Lung (tissue), 11 donors: ENCODE measurements at regions not wholly inside any gene's neighbourhood (a gene's known extent, or its start where the extent isn't known, plus 50 kb on each side); places are given as distances from the start of the nearest gene placed in this dataset.
A peak's percentile ranks its signal among the peaks of the same experiment; 100 is the strongest.

Source experiments
- ATAC-seq: fragments of 200-7000 bp; cut with Tn5 transposase; one replicate; pipeline ENCODE4 v1.9.1; 2020; ENCODE audit warnings: moderate number of reproducible peaks; ENCODE audit not compliant: insufficient read depth, low FRiP score
- DNase-seq, 3 donors: peaks; one replicate each; pipeline ENCODE4 v3.0.0-alpha.2; 2013 to 2017
- H3K27ac ChIP-seq, 2 donors: one replicate each; pipeline ENCODE4 v1.5.1; 2013; ENCODE audit warnings: mild to moderate bottlenecking in 2 of 2, moderate library complexity in 2 of 2, control low read depth in 1 of 2, inconsistent platforms in 1 of 2, low read depth in 1 of 2, low read length in 1 of 2
- H3K27me3 ChIP-seq, 3 donors: one replicate each; pipeline ENCODE4 v1.5.1; 2013; ENCODE audit warnings: low read length in 2 of 3; ENCODE audit not compliant: control insufficient read depth in 3 of 3, insufficient read depth in 3 of 3
- H3K36me3 ChIP-seq, 4 donors: one replicate each; pipeline ENCODE4 v1.5.1; 2013; ENCODE audit warnings: low read length in 4 of 4, mild to moderate bottlenecking in 1 of 4, moderate library complexity in 1 of 4; ENCODE audit not compliant: control insufficient read depth in 4 of 4, insufficient read depth in 4 of 4
- H3K4me1 ChIP-seq, 5 donors: one replicate each; pipeline ENCODE4 v1.5.1; 2013; ENCODE audit warnings: low read length in 5 of 5, mild to moderate bottlenecking in 2 of 5, moderate library complexity in 1 of 5; ENCODE audit not compliant: control insufficient read depth in 5 of 5, insufficient read depth in 5 of 5
- H3K4me3 ChIP-seq: one replicate; pipeline ENCODE4 v1.5.1; 2013; ENCODE audit warnings: mild to moderate bottlenecking, control low read depth, moderate library complexity
- H3K9ac ChIP-seq, 2 donors: one replicate each; pipeline ENCODE4 v1.5.1; 2013; ENCODE audit warnings: low read length in 2 of 2, control low read depth in 1 of 2; ENCODE audit not compliant: insufficient read depth in 1 of 2
- H3K9me3 ChIP-seq, 4 donors: one replicate each; pipeline ENCODE4 v1.5.1; 2013; ENCODE audit warnings: low read length in 3 of 4, mild to moderate bottlenecking in 1 of 4, moderate library complexity in 1 of 4; ENCODE audit not compliant: control insufficient read depth in 4 of 4, insufficient read depth in 3 of 4
- WGBS, 2 donors: extraction: QIAGEN DNeasy Blood & Tissue Kit; methylation state at CpG; one replicate each; pipeline ENCODE4 v1.1.7; 2013; 5-methylcytosine and 5-hydroxymethylcytosine counted together
- TF ChIP-seq, protein P1 (sequence below): IDR thresholded peaks from 2 replicates; pipeline ENCODE4 v1.5.1; 2012; ENCODE audit warnings: mild to moderate bottlenecking; ENCODE audit errors: control extremely low read depth, extremely low read depth
- donor health status: control.
- donor health status: control.
- donor health status: Bipolar disorder and iron deficiency.
- donor health status: healthy.
- donor health status: DM: yes; HTN: yes; CAD: no.

- Histone ChIP-seq H3K27me3 (peaks cover 0 to 3% (median 0%) of the 10 kb centered on the region in 3 donors), H3K9ac (no peak overlapping the region), H3K4me3 (no peak overlapping the region), H3K27ac (no peak overlapping the region), H3K36me3 (no peaks in the 10 kb centered on the region), H3K4me1 (peaks cover 0 to 11% (median 0%) of the 10 kb centered on the region in 5 donors), H3K9me3 (no peaks in the 10 kb centered on the region)
- ATAC-seq (no peak), DNase-seq (no peak)
- TF ChIP-seq, protein P1, sequence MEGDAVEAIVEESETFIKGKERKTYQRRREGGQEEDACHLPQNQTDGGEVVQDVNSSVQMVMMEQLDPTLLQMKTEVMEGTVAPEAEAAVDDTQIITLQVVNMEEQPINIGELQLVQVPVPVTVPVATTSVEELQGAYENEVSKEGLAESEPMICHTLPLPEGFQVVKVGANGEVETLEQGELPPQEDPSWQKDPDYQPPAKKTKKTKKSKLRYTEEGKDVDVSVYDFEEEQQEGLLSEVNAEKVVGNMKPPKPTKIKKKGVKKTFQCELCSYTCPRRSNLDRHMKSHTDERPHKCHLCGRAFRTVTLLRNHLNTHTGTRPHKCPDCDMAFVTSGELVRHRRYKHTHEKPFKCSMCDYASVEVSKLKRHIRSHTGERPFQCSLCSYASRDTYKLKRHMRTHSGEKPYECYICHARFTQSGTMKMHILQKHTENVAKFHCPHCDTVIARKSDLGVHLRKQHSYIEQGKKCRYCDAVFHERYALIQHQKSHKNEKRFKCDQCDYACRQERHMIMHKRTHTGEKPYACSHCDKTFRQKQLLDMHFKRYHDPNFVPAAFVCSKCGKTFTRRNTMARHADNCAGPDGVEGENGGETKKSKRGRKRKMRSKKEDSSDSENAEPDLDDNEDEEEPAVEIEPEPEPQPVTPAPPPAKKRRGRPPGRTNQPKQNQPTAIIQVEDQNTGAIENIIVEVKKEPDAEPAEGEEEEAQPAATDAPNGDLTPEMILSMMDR: no peak
- WGBS, 2 donors: 66 to 80% methylated on average over 3 of the region's 3 CpGs
These were observed 602.9 kb downstream of the TLE1 start for GRCh38 chr9:81086416-81086815.

DNA sequence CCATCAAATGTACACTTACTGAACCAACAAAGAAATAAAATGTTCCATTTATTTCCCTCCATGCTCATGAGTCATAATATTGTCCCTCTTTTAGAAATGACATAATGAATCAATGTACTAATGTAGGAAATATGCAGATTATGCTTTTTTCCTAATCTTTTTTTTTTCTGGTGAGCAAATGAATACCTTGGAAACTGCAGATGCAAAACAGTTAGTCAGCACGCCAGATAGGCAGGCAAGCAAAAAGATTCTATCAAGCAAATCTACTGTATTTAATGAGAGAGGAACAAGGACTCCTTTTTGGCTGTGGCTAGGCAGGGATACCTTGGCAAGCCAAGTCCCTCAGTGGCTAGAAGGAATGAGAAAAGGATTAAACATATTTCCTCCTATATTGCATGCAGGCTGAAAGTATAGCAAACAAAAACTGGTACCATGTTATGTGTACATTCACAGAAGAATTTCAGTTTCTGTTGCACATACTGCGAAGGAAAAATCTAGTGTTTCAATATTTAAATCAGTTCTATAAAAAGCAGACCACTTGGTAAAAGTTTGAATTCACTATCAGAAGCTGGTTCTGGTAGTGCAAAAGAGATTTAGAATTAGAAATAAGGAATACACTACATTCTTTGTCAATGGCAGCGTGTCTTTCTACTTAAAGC is 605.4 kb downstream of the TLE1 start:
- Histone ChIP-seq H3K27me3 (peaks cover 0 to 3% (median 0%) of the 10 kb centered on the region in 3 donors), H3K27ac (no peak overlapping the region), H3K9me3 (no peaks in the 10 kb centered on the region), H3K36me3 (no peaks in the 10 kb centered on the region), H3K9ac (no peak overlapping the region), H3K4me3 (no peak overlapping the region), H3K4me1 (peaks cover 0 to 11% (median 0%) of the 10 kb centered on the region in 5 donors)
- ATAC-seq: no peak
- TF ChIP-seq, protein P1: no peak
- DNase-seq: no peak
- WGBS, 2 donors: 86 to 90% methylated on average over 3 of the region's 3 CpGs

- Histone ChIP-seq H3K4me3 (no peak overlapping the region), H3K9me3 (no peaks in the 10 kb centered on the region), H3K27ac (no peak overlapping the region), H3K4me1 (peaks cover 0 to 11% (median 0%) of the 10 kb centered on the region in 5 donors), H3K36me3 (no peaks in the 10 kb centered on the region), H3K9ac (no peak overlapping the region), H3K27me3 (peaks cover 0 to 3% (median 0%) of the 10 kb centered on the region in 3 donors)
- TF ChIP-seq, protein P1: no peak
- DNase-seq (peak; percentile 32 to 56 (median 46)), ATAC-seq (no peak)
- WGBS, 2 donors: 56 to 66% methylated on average over 4 of the region's 4 CpGs
These were observed 606.3 kb downstream of the TLE1 start for GRCh38 chr9:81083067-81083466.

DNA sequence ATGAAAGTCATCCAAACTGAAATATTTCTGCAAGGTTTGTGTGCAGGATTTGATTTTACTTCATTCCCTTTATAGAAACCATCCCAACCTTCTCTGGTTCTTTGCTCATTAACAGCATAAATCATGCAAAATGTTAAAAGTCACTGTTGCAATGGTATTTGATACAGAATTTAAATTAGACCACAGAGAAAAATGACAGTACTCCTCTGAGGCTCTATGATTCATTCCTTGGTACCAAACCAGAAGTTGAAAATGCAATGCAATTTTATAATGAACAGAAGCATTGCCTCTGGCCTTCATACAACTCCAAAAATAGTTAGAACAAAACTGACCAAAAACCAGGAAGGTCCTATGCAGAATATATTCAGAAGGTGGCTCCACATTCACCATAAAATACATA is 607.1 kb downstream of the TLE1 start:
- Histone ChIP-seq H3K9me3 (no peaks in the 10 kb centered on the region), H3K27ac (no peak overlapping the region), H3K4me1 (peaks cover 0 to 11% (median 0%) of the 10 kb centered on the region in 5 donors), H3K4me3 (no peak overlapping the region), H3K9ac (no peak overlapping the region), H3K36me3 (no peaks in the 10 kb centered on the region), H3K27me3 (peaks cover 0 to 3% (median 0%) of the 10 kb centered on the region in 3 donors)
- ATAC-seq: no peak
- DNase-seq: no peak
- TF ChIP-seq, protein P1: no peak
